Activated CD8-positive, alpha-beta T cell treated with anti-CD3 and anti-CD28 coated beads, Interleukin-2, amount 10 ng/mL, durations not matched to agents 7 days and 5 days (primary cell): ENCODE measurements at regions not wholly inside any gene's neighbourhood (a gene's known extent, or its start where the extent isn't known, plus 50 kb on each side); places are given as distances from the start of the nearest gene placed in this dataset.

Experiments used
- ATAC-seq: fragments of 150-1000 bp; cut with Tn5 transposase; one replicate; pipeline ENCODE4 v1.10.0; 2021; ENCODE audit warnings: moderate library complexity
- CTCF ChIA-PET: fragments of 350-600 bp; sonication (Branson Sonifier 250); formaldehyde crosslinking; loops from one replicate; lab custom pipeline; 2021; ENCODE audit warnings: antibody characterized with exemption; lab: Charles Lee
- POLR2A ChIA-PET: fragments of 350-600 bp; sonication (Branson Sonifier 250); formaldehyde crosslinking; loops from one replicate; lab custom pipeline; 2021; ENCODE audit warnings: antibody characterized with exemption; lab: Charles Lee
- DNase-seq: peaks from one replicate; pipeline ENCODE4 v3.0.0-alpha.2; 2020
- H3K27ac Mint-ChIP-seq: one replicate; pipeline ENCODE4 v1.8.0; 2021; ENCODE audit warnings: mild to moderate bottlenecking, mixed read lengths
- H3K27me3 Mint-ChIP-seq: one replicate; pipeline ENCODE4 v1.8.0; 2021; ENCODE audit warnings: low read depth, mixed read lengths
- H3K36me3 Mint-ChIP-seq: one replicate; pipeline ENCODE4 v1.8.0; 2021; ENCODE audit warnings: low read depth, mixed read lengths
- H3K4me1 Mint-ChIP-seq: one replicate; pipeline ENCODE4 v1.8.0; 2021; ENCODE audit warnings: low read depth, mixed read lengths
- H3K4me3 Mint-ChIP-seq: one replicate; pipeline ENCODE4 v1.8.0; 2021; ENCODE audit warnings: mild to moderate bottlenecking, mixed read lengths
- H3K9me3 Mint-ChIP-seq: one replicate; pipeline ENCODE4 v1.8.0; 2022; ENCODE audit warnings: mixed read lengths; ENCODE audit not compliant: insufficient read depth

DNA sequence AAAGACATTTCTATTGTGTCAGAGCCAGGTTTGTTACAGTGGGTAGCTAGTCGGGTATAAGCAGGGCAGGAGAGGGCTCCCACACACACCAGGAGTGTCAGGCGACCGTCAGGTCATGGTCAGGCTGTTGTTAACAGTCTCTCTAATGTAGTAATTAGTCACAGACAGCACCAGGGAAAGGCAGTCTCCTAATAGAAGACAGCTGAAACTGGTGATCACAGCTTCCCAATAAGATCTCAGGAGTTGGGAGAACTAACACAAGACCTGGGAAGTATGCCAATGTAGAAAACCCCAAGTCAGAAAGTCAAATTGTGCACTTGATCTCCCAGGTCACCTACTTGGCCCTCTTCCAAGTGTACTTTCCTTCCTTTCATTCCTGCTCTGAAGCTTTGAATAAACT, 53.0 kb upstream of the GPR6 start:
- Mint-ChIP-seq H3K27ac (no peak overlapping the region), H3K4me3 (no peak overlapping the region), H3K9me3 (no peaks in the 10 kb centered on the region), H3K27me3 (peaks cover 7% of the 10 kb centered on the region), H3K36me3 (no peaks in the 10 kb centered on the region), H3K4me1 (no peaks in the 10 kb centered on the region)
- ChIA-PET POLR2A (no interaction called here), CTCF (no interaction called here)
- no peak for DNase-seq
- no peak for ATAC-seq

DNA sequence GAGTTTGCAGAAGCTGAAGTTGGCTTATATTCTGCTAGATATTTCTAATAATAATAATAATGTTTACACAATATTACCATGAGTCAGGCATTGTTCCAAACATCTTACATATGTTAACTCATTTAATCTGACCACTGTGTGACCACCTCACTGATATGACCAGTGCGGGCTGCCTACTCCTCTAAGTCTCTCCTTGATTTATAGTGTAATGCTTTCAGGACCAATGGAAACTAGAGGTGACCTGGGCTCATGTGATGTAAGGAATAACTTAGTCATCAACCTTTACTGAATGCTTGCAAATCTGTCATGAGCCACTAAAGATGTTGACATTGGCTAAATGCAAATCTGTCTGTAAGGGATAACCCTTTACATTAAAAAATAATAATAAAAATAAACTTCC, 51.1 kb upstream of the GPR6 start:
- H3K36me3 Mint-ChIP-seq, result no peaks in the 10 kb centered on the region
- ChIA-PET CTCF (no interaction called here), POLR2A (no interaction called here)
- no peaks in the 10 kb centered on the region for H3K9me3 Mint-ChIP-seq
- H3K4me3 Mint-ChIP-seq, result no peak overlapping the region
- peaks cover 4% of the 10 kb centered on the region for H3K27me3 Mint-ChIP-seq
- ATAC-seq, result no peak
- no peak for DNase-seq
- no peaks in the 10 kb centered on the region for H3K4me1 Mint-ChIP-seq
- H3K27ac Mint-ChIP-seq, result no peak overlapping the region
